ENCODE measurements at regions not wholly inside any gene's neighbourhood (a gene's known extent, or its start where the extent isn't known, plus 50 kb on each side); places are given as distances from the start of the nearest gene placed in this dataset.

DNA sequence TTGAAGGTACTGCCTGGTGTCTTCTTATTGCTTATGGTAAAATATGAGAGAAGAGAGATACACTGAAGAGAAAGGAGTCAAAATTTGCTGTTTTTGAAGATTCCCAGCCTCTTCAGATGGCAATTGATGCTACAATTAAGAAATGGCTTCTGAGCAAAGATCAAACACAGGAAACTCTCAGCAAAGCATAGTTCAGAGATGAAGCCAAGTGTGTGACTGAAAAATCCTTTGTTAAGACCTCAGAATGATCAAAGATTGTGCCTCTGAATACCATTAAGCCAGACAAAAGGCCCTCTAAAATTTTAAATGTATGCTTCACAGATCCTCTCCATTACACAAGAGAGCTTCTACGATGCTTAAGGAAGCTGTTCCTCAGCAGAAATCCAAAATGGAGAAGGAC is 216.3 kb downstream of the UXS1 start:
- TF ChIP-seq, protein P1, sequence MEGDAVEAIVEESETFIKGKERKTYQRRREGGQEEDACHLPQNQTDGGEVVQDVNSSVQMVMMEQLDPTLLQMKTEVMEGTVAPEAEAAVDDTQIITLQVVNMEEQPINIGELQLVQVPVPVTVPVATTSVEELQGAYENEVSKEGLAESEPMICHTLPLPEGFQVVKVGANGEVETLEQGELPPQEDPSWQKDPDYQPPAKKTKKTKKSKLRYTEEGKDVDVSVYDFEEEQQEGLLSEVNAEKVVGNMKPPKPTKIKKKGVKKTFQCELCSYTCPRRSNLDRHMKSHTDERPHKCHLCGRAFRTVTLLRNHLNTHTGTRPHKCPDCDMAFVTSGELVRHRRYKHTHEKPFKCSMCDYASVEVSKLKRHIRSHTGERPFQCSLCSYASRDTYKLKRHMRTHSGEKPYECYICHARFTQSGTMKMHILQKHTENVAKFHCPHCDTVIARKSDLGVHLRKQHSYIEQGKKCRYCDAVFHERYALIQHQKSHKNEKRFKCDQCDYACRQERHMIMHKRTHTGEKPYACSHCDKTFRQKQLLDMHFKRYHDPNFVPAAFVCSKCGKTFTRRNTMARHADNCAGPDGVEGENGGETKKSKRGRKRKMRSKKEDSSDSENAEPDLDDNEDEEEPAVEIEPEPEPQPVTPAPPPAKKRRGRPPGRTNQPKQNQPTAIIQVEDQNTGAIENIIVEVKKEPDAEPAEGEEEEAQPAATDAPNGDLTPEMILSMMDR (IDR thresholded peaks at IDR 0.05): no peak
- no peak for TF ChIP-seq POLR2A (IDR thresholded peaks at IDR 0.05)
